GM21423 (cell line): ENCODE measurements at regions not wholly inside any gene's neighbourhood (a gene's known extent, or its start where the extent isn't known, plus 50 kb on each side); places are given as distances from the start of the nearest gene placed in this dataset.

ENCODE experiments used
- ATAC-seq: cut with Tn5 transposase; IDR thresholded peaks from one replicate; pipeline ENCODE4 v1.9.1; 2021; ENCODE audit warnings: mild to moderate bottlenecking, moderate library complexity; ENCODE audit not compliant: unreplicated experiment

DNA sequence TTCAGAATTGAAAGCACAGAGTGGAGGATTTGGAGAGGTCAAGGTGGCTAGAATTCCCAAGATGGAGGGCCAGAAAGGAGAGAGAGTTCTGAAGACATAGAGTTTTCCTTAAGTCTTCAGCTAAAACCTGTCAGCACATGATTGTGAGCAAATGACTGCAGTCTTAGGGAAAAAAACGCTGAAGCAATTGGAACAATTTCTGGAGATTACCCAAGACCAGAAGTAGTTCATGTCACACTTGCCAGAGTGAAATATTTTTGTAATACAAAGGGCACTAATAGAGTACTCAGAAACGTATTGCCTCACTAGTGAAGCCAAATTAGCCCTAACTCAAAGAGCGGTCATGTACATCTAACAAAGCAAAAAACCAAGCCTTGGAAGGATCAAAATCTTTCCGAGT lies 541.3 kb upstream of the MARCKS start:
- no peak for ATAC-seq

DNA sequence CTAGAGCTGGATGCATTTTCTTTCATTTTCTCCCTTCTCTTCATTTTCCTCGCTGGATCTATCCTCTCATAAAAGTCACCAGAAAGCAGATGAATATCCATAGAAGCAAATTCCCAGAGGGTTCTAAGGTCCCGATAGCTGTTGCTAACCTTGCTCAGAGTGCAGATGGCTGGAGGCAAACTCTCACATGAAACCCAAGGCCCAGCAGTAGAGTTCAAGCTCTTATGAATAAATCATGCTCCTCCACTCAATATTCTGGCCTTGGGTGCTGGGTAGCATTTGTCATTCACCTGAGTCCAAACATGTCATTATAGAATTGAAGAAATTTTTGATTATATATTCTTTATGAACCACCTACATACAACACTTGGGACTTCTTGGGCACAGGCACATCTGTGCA lies 539.7 kb upstream of the MARCKS start:
- ATAC-seq, result no peak

DNA sequence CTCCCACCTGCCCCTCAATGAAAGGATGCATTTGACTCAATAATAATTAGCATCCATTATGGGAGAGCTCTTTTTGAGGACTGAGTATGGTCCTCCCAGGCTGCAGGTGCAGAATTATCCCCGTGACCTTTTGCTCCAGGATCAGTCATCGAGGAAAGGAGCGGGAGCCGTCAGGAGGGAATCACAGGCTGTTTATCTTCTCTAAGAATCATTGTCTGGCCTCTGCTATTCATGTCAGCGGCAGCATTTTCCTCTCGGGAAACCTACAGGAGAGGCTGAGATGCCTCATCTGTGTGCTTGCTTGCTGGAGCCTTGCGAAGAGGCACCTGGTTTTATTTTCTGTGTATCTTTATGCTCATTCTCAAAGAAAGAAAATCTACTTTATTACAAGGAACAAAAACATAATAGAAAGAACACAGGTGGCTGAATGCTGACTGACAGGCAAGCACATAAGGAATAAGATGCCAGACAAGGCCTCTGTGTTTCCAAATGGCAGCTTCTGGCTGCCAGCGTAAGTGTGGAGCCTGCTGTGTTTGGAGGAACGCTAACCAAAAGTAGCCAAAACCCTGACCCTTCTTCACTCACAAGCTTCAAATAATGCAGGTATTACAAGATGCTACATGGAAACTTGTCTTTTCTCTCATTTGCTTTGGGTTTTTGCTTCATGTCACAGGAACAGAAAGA lies 539.1 kb upstream of the MARCKS start:
- no peak for ATAC-seq

DNA sequence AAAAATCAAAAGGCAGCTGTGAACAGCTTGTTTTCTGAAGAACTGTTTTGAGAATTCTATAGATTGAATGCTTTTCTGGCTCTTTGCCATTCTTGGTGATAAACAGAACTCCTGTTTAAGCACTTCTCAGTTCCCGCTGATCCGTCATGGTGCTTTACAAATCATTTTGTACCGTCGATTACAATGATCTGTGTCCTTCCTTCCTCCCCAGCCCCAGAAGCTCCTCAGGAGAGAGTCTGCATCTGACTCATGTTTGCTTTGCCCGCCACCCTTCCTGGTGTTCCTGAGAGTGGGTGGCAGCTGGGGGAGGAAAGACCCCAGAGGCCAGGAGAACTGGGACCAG lies 538.6 kb upstream of the MARCKS start:
- no peak for ATAC-seq

DNA sequence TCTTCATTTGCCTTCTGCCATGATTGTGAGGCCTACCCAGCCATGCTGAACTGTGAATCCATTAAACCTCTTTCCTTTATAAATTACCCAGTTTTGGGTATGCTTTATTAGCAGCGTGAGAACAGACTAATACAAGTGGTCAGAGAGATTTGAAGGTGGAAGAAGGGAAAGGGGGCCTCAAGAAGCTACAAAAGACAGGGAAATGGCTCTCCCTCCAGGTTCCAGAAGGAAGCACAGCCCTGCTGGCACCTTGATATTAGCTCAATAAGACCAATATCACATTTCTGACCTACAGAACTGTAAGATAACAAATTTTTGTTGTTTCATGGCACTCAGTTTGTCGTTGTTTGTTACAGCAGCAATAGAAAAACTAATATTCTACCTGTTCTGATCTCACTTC lies 536.5 kb upstream of the MARCKS start:
- ATAC-seq, result no peak

DNA sequence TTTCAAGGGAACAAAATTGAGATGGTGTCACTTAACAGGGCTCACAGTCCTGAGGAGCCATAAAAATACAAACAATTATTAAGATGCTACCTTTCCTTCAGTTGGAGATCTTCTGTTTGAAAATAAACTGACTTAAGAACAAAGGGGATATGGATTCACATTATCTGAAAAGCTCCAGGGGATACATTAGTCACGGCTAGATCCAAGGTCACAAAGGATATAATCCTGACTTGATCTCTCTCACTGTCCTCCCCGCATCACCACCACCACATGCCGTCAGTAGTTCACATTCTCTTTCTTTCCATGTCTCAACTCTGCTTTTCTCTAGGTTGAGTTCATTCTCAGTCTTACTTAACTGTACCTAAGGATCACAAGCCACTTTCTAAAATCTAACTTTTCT lies 530.4 kb upstream of the MARCKS start:
- no peak for ATAC-seq

DNA sequence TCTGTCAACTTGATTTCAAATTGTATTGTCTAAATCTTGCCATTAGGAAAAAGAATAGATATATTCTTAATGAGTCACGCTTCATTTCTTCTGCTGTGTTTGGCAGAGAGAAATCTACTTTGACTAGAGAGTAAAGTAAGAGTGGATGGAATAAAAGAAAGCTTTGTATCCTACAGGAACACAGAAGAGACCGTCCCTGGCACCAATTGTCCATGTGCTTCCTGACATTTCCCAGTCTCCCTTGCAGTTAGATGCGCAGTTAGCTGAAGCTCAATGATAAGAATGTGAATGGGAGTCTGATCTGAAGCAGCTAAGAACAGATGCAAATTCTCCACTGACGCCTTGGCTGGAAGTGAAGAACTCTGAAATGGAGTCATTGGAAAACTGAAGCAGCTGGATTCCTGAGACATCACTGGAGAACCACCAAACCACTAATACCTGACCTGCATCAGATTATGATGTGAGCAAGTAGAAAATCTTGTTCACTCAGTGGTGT lies 528.2 kb upstream of the MARCKS start:
- ATAC-seq, result no peak

DNA sequence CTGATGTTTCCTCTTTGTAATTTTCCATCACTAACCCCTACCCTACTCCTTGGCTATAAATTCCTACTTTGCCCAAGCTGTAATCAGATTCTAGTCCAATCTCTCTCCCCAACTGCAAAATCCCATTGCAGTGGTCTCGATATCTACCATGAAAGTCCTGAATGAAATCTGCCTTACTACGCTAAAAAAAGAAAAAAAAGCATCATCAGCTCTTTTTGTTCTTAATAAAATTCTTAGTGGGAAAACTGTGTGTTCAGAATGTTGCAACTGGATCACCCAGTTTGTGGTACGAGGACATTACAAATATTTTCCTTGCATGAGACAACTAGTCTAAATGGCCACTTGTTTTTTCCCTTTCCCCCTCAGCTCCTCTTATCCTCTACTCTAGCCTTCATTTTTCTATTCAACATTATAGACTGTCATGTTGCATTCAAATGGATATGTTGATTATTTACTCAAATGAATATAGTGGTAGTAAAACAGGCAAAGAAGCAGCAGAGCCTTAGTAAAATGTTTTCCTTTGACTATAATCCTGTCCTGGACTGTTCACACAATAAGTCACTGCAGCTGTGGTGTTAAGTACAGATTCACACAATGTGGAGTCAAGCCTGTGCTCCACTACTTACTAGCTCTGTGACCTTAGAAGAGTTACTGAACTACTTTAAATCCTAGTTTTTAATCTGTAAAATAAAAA lies 527.1 kb upstream of the MARCKS start:
- no peak for ATAC-seq

DNA sequence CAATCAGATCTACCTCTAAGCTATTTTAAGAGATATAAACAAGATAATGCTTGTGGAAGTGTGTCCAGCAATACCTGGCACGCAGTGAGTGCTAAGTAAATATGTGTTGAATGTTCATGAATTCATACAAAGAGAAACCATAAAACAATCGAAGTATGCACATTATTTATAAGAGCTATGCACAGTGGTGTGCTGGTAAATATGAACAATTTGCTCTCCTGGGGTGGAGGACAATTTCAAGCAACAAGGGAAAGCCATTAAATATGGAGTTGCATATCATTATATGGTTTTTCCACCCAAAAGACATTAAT lies 526.6 kb upstream of the MARCKS start:
- no peak for ATAC-seq

DNA sequence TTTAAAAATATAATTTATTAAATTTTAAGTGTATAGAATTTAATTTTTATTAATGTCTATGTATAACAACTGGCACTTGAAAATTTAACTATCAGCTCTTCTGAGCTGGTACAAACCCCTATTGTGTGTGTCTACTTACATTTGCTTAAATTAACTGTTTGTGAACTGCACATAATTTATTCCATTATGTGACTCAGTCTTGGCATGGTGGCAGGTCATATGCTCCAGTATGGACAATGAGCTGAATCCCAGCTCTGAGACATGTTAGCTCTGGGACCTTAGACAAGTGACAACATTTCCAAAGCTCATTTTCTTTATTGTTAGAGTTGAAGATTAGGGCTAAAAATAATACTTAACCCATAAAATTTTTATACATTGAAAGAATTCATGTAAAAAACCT lies 526.1 kb upstream of the MARCKS start:
- no peak for ATAC-seq

DNA sequence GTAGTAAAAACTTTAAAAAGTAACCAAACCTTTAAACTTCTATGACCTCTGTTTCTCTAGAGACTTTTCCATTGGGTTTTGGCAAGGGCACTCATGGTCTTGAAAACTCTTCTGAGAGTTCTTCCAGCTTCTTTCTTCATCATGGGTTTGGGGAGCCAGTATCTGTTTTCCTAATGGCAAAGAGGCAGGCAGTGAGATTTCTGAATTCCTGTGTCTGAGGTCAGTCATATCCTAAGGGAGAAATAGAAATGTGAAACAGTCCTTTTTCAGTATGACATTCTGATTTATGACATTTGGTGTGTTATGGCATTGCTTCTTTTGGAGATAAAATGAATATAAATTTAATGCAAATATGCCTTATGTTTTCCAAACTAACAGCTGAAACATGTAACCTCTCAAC lies 518.5 kb upstream of the MARCKS start:
- no peak for ATAC-seq

DNA sequence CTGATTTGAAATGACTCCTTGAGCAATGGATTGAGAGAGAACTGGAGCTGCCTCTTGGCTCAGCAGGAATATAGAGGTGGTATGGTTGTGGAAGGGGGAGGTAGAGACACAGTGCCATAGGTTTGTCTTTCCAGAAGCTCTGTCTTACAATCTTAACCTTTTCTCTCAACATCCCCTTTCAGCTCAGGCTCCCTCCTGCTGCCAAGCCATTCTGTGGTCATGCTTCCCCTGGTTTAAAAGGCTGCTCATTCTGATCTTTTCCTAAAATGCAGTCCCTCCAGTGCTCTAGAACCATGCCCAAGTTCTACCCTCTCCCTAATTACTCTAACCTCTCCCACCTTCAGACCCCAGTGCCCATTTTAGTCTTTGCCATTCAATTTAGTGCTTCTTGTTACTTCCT lies 517.9 kb upstream of the MARCKS start:
- ATAC-seq, result no peak

DNA sequence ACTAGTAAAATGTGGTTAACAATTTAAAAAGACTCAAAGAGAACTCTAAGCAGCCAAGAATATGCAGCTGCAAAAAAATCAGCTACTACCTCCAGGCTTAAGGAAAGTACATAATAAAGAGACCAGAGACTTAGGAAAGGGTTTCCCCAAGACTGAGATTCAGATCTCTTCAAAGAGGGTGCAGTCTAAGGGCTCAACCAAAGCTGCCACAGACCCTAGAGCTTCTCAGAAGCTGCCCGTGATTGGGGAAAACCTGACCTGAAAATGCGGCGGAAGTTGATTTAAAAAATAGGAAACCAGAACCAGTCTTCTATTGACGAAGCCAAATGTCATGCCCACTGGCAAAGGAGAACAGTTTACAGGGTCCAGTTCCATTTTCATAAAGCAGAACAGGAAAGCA lies 516.8 kb upstream of the MARCKS start:
- ATAC-seq, result no peak

DNA sequence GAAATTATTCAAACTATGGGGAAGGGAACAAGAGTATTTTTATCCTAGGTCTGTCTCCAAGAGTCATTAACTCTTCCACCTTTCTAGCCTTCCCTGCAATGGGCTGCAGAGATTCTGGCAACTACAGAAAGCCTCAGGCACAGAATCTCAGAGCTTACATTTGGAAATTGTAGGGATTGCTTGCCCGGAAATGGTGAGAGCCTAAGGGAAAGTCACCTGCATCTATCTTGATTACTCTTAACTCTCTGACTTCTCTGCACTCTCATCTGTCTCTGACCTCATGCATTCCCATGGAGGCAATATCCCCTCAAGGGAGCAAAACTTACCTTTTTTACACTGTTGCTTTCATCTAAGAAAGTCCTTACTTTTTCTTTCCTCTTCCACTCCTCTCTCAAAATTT lies 513.2 kb upstream of the MARCKS start:
- no peak for ATAC-seq

DNA sequence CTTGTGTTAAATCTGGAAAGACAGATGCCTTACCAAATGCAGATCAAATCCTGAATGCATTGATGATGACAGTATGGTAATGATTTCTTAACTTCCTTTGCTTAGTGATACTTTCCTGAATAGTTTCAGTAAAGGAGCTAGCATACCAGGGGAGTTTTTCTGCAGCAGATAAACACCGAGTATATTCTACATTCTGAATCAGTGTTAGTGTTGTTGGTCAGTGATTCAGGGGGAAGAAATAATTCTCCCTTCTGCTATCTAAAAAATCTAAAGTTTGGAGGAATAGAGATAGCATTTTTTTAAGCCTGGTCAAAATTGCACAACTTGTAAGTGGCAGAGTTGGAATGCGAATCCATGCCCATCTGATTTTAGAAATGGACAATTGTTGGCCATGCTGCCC lies 512.2 kb upstream of the MARCKS start:
- ATAC-seq, result no peak

DNA sequence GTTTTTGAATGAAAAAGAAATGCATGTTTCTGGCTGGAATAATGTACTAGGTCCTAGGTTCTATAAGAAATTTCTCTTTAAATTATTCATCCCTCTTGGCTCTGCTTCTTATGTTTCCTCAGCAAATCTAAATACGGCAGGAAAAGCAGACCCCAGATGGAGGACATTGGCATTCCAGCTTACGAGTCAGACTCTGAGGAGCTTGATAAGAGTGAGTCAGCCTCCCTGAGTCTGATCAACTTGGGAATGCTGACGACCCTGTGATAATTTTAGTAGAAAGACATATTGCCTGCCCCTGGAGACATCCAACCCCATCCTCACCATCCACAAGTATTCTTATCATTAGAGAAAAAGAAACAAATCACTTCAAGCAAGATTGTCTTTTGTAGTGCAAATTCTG lies 509.7 kb upstream of the MARCKS start:
- no peak for ATAC-seq

DNA sequence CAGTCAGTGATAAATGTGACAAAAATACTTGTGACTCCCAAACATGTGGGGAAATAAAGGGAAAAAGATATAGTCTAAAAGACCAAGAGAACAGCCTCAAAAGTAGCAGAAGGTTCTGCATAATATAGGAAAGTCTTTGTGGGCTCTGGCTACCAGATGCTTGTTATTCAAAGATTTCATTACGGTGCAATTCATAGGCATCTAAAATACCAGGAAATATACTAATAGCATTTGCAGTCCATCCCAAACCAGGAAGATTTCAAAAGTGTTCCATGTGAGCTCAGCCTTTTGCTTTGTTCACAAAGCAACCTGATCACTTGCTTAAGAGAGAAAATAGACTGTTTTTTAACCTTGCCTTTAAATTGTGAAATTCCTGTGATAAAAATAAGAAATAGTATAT lies 506.7 kb upstream of the MARCKS start:
- ATAC-seq, result no peak

DNA sequence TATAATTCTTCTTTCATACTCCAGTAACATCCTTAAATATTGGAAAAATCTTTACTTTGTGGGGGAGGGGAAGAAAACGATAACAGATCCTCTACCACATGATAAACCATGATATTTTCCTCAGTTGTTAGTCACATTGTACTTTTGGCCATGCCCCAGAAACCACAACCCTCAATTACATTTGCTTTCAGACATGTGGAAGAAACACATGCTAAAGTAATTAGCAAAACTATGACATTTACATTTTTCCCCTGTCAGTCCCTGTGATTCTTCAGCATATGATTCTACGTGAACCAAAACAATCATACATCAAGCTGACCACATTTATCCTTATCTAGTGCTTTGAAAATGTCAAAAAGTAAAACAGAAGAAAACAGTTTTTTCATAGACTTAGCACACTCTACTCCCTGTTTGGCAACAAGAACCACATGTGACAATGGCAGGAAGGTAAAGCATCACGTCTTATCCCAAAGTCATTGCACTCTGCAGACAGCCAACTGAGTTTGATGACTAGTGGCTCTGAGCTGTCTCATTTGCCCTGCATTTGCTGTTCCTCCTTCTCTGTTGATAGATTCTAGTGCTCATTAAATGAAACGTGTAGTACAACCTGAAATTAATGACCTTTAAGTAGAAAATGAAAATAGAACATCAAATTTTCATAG lies 505.8 kb upstream of the MARCKS start:
- ATAC-seq, result no peak

DNA sequence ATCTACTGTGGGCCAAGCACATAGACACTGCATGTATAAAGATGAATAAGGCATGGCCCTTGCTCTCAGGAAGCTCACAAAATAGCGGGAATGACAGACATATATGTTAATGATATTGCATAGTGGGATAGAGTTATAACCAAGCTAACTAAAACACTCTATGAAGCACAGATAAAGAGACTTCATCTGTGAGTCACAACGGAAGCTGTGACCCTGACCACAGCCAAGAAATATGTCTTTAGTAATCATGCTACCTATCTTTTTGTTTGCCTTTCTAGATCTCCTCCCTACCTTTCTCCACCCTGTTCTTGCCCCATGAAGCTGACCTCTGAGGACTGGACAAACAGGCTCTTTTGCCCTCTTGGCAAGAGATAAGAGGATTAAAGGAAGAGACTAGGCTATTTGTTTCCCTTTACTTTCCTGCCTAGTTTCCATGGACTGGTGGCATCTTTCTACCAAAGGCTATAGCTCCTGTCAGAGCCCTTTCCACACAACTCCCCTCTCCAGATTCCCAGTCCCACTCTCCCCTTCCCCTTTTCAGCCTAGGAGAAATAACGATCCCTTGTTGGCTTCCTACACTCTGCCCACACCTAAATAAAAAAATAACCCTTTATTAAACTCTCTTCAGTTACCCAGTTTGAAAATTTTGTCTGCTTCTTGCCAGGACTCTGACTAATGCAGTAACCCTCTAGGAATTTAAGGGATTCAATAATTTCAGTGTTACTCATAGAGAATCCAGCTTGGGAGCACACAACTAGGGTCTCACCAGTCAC lies 504.9 kb upstream of the MARCKS start:
- no peak for ATAC-seq

DNA sequence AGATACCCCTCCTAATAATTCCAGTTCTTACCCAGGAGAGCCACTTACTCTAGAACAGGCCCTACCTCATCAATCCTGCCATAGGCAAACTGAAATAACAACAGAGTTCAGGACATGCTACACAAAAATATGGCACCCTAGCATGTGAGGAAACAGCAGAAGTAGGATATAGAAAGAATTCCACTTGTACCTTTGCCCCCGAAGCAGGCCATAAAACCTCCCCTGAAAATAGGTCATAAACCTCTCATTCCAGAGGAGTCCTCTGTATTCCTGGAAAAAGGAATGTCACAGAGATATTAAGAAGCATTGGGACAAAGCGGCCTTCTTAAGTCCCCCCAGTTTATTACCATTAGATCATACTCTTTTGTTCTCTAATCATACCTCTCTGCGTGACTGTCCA lies 504.3 kb upstream of the MARCKS start:
- no peak for ATAC-seq

DNA sequence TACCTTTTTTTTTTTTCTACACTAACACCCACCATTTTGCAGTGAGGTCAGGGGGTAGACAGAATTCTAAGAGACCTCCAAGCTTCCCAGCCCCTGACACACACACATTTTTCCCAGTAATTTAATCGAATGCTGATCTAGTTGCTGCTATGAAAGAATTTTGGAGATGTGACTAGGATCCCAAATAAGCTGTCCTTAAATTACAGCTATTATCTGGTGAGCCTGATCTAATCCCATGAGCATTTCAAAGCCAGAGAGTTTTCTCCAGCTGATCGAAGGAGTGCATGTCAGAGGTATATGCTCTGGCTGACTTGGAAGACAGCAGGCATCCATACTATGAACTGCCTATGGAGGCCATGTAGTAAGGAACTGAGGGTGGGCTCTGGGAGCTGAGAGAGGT lies 503.8 kb upstream of the MARCKS start:
- ATAC-seq, result no peak
